ENCODE measurements at regions not wholly inside any gene's neighbourhood (a gene's known extent, or its start where the extent isn't known, plus 50 kb on each side); places are given as distances from the start of the nearest gene placed in this dataset.

GRCh38 chr3:106814231-106814630 lies 563.0 kb upstream of the CCDC54 start:
- peak; percentile 86 for DNase-seq (ENCODE audit: low read depth)

DNA sequence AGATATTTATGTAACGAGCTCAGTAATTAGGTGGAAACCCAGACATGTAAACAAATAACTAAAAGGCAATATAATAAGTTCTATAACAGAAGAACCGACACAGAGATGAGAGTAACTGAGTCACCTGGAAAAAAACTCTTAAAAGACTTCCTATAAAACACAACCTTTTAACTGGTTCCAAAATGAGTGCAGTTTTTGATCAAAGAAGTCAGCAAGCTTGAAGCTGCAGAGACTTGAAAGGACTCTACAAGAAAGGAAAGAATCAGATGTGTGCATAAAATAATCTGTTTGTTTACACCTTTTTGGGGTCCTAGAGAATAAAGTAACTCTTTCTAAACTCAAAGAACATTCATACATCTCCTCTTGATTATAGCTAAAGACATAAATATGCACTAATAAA lies 560.4 kb upstream of the CCDC54 start:
- no peak for DNase-seq (ENCODE audit: low read depth)

DNA sequence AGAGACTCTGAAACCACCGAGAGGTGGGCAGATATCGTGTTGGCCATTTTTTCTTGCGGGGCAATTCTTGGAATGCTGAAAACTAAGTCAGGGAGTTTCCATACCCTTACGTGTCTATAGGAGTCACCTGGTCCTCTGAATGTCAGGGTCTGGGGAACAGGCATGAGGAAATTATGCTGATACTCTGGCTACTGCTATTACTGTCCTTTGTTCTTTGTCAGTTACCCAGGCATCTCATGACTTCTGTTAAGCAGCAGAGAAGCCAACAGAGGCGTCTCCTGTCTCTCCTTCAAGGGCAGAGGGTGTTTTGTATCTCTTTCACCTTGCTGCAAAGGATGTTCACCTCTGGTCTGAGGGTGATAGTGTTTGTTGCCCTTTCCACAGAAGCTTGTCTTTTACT lies 559.5 kb upstream of the CCDC54 start:
- no peak for DNase-seq (ENCODE audit: low read depth)

DNA sequence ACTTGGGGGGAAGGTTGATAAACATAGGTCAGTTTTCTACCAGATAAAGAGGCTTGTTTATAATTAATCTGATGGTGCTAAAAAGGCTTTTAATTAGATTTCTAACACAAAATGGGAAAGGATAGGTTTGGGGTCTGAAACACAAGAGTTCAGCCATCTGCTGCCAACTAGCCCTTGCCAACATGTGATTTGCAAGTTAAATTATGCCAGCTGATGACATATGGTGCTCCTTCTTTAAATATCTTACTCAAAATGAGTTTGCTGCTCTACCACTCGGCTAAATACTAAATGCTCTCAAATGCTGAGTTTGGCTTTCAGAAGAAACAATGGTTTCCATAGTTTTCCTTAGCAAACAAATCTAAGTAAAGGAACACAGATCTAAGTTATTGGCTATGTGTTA lies 557.8 kb upstream of the CCDC54 start:
- no peak for DNase-seq (ENCODE audit: low read depth)

- DNase-seq (ENCODE audit: low read depth): no peak
These were observed 556.4 kb upstream of the CCDC54 start for GRCh38 chr3:106820726-106821362.

DNA sequence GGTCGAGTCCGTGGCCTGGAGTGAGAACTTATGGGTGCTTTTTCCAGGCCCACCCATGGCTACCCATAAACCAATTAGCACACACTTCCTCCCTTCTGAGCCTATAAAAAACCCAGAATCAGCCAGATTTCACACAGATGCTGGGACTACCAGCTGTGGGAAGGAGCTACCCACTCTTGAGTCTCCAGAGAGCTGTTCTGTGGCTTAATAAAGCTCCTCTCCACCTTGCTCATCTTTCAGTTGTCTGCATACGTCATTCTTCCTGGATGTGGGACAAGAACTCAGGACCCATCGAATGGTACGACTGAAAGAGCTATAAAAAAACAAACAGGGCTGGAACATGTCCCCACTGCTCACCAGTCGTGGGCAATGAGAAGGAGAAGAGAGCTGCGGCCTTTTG lies 555.4 kb upstream of the CCDC54 start:
- DNase-seq (ENCODE audit: low read depth): no peak

DNA sequence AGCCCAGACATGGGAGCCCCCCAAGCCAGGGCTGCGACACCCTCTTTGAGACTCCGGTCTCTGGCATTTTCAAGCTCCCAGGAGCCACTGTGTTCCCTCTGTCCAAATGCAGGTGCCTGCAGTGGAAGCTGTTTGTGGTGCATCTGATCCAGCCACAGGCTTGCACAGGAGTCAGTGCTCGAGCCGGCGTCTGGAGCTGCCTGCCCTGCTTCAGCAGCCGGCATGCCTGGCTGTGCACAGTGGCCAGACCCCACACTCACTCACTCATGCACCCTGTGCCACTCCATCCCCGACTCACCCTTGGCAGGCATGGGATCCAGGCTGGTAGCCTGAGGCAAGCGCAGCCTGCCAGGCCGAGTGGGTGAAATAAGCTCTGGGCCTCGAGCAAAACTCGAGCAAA lies 555.0 kb upstream of the CCDC54 start:
- DNase-seq (ENCODE audit: low read depth): no peak

GRCh38 chr3:106823701-106824100 lies 553.5 kb upstream of the CCDC54 start:
- DNase-seq (ENCODE audit: low read depth): no peak

- peak; percentile 96 for DNase-seq (ENCODE audit: low read depth)
These were observed 552.4 kb upstream of the CCDC54 start for GRCh38 chr3:106824856-106825255.

GRCh38 chr3:106825962-106826605 lies 551.2 kb upstream of the CCDC54 start:
- peak; percentile 92 for DNase-seq (ENCODE audit: low read depth)

- DNase-seq (ENCODE audit: low read depth): peak; percentile 86
These were observed 550.4 kb upstream of the CCDC54 start for GRCh38 chr3:106826791-106827311.

- DNase-seq (ENCODE audit: low read depth): peak; percentile 82
These were observed 549.6 kb upstream of the CCDC54 start for GRCh38 chr3:106827515-106828213.

DNA sequence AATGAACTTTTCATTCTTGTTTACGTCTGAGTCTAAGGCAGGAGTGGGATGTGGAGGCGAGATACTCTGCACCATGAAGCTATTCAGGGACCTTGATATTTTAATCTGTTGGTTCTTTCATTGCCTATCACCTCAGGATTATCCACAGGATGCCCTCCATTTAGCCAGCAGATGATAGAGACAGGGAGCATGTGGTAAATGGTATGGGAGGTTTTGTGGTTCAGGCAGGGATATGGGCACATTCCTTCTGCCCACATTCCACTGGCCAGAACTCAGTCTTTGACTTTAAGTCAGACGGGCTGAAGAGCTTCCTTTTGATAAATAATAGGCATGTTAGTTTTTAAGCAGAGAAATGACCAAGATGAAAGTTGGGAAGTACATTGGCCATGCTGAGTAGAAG lies 548.0 kb upstream of the CCDC54 start:
- peak; percentile 74 for DNase-seq (ENCODE audit: low read depth)

DNA sequence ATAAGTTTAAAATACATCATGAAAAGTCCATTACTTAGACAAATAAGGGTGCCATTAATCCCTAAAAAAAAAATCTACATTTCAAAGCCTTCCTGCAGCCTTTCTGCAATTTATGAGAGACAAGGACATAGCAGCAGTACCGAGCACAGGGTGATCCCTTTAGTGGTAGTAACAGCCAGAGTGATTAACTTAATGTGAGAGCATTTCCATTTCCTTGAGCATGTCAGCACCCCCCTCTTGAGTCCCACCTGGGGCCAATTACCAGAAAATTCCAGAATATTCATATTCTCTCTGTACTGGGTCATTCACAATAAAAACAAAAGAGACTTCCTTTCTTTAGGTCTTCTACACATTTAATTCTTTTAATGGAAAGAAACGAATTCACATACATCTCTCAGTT lies 546.9 kb upstream of the CCDC54 start:
- DNase-seq (ENCODE audit: low read depth): no peak

GRCh38 chr3:106836906-106837305 lies 540.3 kb upstream of the CCDC54 start:
- peak; percentile 72 for DNase-seq (ENCODE audit: low read depth)

- DNase-seq (ENCODE audit: low read depth): peak; percentile 92
These were observed 539.6 kb upstream of the CCDC54 start for GRCh38 chr3:106837616-106838015.

- peak; percentile 74 for DNase-seq (ENCODE audit: low read depth)
These were observed 537.5 kb upstream of the CCDC54 start for GRCh38 chr3:106839576-106840280.

DNA sequence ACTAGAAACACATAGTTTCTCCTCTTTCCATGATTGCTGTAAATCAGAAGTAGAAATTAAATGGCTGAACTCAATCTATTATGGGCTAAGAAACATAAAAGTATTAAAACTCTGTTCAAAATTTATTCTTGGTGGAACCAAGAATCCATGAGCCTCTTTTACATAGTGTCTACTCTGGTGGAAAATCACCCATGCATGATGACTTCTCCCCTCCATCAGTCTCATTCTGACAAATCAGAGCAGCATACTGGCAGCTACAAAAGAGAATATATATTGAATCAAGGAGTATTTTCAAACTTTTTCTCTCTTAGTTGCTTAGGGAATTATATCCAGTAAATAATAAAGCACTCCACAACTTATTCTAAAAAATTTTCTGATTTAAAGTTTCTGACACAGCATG lies 536.9 kb upstream of the CCDC54 start:
- DNase-seq (ENCODE audit: low read depth): no peak

DNA sequence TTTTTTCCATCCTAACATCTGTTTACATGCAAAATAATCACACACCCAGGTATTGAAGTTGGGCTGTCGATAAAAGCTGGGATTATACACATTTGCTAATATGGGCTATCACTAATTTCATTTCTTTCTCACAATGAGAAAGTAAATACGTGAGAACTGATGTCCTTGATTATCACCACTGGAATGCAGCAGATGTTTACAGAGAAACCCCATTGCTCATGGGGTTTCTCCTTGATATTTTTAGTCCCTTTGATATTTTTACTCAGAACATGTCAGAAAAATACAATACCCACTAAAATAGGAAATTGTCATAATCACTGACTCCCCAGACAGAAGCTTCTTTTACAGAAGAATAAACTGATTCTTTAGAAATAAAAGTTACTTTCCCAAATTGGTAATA lies 535.1 kb upstream of the CCDC54 start:
- DNase-seq (ENCODE audit: low read depth): peak; percentile 66

GRCh38 chr3:106844638-106845037 lies 532.6 kb upstream of the CCDC54 start:
- peak; percentile 86 for DNase-seq (ENCODE audit: low read depth)

GRCh38 chr3:106848099-106848498 lies 529.1 kb upstream of the CCDC54 start:
- no peak for DNase-seq (ENCODE audit: low read depth)

- DNase-seq (ENCODE audit: low read depth): no peak
These were observed 526.8 kb upstream of the CCDC54 start for GRCh38 chr3:106850437-106850836.
